ENCODE measurements at regions not wholly inside any gene's neighbourhood (a gene's known extent, or its start where the extent isn't known, plus 50 kb on each side); places are given as distances from the start of the nearest gene placed in this dataset.

DNA sequence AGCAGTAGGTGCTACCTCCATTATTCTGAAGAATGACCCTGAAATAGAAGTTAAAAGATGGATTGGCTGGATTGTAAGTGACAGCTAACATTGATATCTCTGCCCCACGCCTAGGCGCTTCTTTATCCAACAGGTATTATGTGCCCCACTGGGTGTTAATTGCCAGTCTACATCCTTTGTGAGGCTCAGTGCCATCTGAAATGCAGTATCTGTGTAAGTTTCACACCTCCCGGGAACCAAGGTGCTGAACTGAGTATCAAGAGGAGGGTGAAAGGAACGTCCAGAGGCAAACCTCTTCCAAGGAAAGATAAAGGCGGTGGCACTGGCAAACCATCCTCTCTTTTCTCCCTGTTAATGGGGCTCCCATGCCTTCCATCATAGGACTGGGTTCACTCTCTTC lies 181.1 kb upstream of the UBL3 start:
- DNase-seq = no peak

DNA sequence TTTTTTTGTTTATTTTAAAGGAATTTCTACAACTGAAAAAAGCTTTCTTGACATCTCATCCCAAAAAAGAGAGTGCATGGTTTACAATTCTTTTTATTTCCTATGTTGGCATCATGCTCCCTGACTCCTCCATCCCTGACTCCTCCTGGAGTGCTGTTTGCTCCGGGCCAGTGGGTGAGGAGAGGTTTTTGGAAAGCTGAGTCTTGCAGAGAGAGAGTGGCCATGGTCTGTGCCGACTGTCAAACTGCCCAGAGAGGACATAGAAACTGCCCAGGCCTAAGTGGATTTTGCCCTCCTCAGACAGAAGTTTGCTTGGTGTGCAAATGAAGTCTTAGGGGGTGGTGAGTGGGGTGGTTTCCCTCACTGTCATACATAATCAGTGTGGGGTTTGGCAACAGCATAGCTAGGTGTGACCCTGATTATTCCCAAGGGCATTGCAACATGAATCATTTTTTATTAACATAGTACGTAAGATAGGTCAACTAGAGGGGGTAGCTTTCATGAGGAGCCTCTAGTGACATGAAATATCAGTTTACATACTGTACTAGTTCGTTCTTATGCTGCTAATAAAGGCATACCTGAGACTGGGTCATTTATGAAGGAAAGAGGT lies 179.8 kb upstream of the UBL3 start:
- no peak for DNase-seq

DNA sequence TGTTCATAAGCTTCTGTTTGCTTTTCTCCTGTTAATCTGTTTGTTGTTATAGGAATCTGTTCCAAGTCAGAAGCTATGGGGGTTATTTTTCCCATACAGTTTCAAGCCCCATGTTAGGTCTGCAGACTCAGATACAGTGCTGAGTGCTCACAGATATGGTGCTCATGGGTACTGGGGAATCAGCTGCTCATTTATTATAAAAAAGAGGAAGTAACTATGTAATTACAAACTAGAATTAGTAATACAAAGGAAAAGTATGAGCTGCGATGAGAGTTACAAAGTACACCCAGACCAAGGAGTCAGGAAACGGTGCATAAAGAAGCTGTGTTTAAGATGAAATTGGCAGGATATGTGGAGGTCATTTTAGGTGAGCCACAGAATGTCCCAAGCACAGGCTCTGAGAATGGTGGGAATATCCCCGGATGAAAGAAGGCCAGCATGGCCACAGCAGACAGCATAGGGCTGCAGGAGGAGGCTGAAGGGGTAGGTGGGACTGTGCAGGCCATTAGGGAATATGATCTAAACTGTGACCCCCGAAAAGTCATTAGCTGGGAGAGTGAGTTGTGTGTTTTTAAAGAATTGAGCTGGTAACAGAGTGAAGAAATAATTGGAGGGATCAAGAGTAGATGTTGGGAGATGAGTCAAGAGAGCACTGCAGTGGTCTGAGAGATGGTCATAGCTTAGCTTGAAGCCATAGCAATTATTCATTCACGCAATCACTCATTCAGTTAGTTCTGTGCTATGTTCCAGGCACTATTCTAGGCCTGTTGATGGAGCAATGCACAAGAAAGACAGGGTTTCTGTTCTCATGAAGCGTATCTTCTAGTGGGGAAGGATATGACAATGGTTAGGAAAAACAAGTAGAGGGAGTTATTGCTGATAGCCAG lies 177.4 kb upstream of the UBL3 start:
- no peak for DNase-seq

DNA sequence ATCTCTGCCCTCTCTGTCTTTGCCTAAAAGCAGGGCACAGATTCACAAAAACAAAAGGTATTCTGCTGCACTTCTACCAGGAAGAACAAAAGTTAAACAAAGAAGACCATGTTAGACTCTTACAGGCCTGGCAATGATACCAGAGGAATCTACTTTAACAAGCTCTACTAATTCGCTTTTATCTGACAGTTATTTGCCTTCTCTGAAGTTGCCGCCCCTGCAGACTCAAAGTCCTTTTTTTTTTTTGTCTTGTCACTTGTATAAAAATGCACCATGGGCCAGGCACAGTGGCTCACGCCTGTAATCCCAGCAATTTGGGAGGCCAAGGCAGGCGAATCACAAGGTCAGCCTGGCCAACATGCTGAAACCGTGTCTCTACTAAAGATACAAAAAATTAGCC lies 176.5 kb upstream of the UBL3 start:
- no peak for DNase-seq

DNA sequence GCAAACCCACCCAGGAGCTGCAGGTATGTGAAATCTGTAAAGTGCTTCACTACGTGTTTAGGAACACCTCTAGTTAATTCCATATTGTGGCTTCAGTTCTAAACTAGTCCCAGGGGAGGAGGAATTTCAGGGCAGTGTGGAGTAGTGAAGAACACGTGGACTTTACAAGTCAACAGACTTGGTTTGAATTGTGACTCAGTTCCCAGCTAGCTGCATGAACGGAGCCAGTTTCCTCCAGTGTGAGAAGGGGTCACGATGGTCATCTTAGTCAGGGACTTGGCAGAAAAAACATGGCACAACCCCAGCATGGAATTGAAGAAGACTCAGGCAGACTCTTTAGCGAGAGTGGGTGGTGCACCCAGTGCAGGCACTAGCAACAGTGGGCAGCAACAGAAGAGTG lies 175.7 kb upstream of the UBL3 start:
- no peak for DNase-seq

DNA sequence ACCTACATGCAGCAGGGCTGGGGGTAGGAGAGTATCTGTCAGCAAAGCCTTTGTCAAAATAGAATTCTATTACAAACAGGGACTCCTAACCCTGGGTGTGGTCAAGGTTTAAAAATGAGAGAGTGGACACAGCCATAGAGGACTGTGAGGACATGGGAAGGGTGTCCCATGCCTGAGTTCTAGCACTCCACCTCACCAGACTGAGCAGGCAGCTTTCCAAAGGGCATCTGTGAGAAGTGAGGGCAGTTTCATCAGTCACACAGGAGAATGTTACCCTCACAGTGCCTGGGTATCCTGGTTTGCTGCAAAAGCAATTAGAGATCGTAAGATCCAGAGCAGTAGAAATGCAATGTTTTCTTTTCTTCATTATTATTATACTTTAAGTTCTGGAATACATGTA lies 174.9 kb upstream of the UBL3 start:
- no peak for DNase-seq

DNA sequence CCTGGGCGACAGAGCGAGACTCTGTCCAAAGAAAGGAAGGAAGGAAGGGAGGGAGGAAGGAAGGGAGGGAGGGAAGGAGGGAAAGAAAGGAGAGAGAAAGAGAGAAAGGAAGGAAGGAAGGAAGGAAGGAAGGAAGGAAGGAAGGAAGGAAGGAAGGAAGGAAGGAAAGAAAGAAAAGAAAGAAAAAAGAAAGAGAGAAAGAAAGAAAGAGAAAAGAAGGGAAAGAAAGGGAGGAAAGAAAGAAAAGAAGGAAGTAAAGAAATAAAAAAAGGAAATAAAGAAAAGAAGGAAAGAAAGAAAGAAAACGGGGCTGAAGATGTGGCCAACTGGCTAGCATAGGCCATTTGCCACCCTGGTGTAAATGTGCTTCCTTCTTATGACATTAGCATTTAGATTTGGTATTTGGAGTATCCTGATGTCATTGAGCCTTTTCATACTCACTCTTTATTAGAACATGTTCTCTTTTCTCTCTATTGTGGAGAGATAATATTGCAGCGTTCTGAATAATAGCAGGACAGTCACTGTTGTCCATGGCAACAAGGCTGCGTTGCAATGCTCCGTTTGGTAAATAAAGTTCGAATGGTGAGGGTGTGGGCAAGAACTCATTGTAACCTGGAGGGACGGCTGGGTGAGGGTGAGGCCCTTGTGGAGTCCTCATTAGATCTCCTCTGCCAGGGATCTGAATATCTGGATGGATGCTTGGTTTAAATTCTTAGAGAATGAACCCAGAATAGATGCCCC lies 173.9 kb upstream of the UBL3 start:
- DNase-seq = no peak

DNA sequence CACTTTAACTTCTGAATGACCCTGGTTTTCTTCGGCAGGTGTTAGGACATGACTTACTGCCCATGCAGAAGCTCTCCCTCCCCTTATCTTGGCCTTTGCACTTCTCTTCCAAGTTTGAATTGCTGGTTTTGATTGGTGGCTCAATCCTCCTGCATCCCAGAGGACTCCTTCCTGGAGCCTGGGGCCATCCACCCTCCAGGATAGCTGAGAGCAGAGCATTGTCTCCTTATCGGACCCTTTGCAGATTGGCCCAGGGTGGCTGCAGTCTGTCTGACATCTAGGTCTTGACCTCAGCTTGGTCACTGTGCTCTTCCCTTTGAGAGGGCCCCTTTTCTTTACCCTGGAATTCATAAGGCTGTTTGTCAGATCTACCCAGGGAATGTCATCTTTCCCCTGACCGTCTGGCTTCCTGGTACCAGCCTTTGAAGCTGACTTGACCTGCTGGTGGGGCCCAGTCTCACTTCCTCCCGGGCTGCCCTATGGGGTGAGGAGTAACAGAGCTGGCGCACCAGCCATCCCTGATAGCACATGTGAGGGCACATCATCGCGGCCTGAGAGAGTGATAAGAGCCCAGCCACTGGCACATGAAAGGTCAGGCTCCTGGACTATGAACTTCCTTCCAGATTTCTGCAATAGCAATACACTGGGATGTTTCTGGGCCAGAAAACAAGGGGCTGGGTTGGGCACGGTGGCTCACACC lies 172.9 kb upstream of the UBL3 start:
- DNase-seq = no peak

DNA sequence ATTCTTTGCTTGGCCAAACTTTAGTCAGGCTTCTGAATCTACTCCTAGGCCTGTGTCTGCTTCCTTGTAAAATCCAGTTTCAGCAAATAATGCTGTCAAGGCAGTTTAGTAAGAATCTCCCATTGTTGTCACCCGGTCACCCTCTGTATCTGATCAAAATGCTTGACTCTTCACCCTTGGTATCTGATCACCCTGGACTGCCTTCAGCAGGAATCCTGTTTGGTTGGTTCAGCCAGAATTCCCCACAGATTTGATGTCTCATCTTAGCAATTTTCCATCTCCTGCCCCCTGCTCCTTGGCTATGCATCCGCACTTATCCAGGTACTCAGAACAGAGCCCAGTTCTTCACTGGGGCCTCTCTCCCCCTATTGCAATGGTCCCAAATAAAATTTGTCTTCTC lies 172.4 kb upstream of the UBL3 start:
- DNase-seq = no peak

DNA sequence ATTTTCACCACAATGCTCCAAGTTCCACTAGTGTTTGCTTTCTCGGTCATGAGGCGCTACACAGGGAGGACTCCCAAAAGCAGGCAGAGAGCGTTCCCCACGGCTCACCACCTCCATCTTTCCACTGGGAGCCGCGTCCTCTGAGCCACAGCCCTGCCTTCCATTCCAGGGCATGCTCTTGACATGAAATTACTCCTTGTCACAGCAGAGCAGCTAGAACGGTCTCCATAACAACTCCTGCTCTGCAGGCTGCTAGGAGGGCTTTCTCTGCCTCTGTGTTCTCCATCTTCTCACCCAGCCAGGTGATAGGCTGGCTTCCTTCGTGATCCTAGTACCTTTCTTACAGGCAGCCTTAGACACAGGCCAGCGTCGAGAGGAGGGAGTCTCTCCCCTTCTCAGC lies 171.8 kb upstream of the UBL3 start:
- DNase-seq = no peak

DNA sequence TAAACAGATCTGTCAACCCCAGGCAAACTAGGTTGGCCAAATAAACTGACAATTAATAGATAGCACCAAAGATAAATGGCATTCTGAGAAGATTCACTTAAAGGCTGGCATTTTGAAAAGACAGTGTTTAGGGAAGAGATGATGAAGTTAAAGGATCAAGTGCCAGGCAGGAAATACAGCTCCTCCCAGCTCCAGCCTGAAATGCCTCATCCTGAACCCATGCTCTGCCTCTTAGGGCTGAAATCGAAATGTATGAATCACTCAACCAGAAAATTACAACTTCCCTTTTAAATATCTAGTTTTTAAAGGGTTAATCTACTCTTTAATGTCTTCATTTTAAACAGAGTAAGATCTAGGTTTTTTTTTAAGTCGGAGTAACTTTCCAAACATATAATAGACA lies 171.2 kb upstream of the UBL3 start:
- no peak for DNase-seq

DNA sequence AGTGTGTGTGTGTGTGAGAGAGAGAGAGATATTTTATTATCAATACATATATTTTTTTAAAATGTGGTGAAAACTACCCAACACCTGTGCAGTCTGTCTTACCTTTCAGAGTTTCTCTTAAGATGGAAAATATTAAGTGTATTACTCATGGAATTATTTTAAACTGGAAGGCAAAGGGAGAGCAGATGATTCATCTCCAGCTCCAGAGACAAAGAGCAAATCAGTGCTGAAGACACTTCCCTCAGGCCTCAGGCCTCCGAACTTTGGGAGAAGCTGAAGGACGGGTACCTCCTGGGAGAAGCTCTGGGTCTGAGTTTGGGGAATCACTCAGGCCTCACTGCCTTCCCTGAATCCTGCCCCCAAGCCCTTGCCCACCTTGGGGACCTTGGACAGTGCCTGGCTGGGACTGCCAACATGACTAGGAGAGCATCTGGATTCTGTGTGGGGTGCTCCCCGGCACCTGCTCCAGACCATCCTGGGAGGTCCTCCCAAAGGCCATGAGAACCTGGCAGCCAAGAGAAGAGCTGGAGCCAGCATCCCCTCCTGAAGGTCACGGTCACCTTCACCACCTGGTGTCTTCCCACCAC lies 170.4 kb upstream of the UBL3 start:
- DNase-seq = no peak

DNA sequence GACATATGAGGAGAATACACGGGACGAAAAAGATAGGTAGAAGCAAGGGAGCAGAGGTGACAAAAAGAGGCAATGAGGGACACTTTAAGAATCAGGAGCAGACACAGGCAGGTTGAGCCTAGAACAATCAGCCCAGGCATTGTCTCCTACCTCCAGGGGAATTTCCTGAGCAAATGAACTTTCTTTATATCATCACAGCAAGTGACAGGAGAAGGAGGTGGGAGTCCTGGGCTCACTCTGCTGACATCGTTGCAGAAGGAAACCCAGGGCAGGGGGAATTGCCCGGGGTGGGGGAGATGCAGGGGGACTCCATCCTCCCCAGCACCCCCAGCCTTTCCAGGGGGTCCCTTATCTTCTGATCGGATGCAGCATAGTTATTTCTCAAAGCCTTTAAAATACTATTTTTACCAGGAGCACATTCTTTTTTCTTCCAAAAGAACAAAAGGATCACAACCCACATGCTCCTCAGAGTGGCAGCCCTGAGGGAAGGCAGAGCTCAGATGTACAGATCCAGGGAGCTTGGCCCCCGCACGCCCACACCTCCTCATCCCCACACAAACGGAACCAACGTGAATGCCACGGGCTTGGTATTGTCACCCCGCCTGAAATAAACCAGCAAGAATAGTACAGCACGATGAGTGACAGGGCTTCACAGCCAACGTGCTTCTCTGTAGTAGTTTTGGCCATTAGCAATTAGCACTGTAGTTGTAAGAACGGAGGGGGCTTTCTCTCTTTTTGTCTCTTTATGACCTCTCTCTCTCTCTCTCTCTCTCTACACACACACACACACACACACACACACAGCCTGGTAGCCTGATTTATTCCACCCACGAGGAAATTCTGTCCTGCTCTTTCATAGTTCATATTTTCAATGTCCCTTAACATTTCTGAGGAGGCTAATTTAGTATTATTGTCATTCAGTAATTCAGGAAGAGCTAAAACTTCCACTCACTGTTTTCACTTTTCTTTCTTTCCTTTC lies 169.5 kb upstream of the UBL3 start:
- no peak for DNase-seq

DNA sequence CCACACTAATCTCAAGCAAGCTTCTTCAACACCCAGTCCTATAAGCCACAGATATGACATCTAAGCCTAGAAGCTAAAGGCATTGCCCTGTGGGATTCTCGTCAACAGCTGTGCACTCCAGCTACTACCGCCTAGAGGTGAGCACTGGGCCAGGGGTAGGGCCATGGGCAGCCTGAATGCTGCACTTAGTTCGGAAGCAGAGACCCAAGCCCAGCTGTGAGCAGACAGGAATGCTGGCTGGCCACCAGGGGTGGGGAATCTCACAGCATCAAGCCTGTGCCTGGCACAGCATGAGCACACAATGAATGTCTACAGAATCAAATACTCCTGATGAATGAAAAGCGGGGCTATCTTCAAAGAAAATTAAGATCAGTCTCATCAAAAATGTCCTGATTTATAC lies 167.5 kb upstream of the UBL3 start:
- DNase-seq = no peak

DNA sequence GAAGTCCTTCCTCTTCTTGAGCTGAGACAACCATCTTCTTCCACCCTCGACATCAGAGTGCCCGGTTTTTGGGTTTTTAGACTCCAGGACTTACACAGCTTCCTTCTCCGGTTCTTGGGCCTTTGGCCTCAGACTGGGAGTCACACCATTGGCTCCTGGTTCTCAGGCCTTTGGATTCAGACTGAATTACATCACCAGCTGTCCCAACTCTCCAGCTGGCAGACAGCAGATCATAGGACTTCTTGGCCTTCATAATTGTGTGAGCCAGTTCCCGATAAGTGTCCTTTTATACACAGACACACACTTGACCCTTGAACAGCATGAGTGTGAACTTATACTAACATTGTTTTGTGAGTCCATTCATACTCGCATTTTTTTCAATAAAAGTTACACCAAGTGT lies 166.0 kb upstream of the UBL3 start:
- no peak for DNase-seq

DNA sequence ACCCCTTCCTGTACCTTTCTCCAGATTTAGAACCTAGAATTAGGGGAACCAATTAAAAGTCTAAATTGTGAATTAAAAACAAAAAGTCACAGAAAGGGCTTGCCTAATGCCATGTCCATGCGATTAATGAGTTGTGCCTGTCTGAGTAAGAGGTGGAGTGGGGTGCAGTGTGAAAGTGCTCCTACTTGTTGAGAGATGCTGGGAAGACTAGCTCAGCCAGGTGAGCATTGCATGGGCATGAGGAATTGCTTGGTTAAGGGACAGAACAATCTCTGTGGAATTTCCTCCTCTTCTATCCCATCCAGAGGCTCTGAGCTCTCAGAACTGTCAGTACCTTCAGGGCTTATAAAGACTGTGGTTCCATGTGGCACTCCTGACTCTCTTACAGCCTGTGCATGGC lies 159.0 kb upstream of the UBL3 start:
- DNase-seq = no peak

DNA sequence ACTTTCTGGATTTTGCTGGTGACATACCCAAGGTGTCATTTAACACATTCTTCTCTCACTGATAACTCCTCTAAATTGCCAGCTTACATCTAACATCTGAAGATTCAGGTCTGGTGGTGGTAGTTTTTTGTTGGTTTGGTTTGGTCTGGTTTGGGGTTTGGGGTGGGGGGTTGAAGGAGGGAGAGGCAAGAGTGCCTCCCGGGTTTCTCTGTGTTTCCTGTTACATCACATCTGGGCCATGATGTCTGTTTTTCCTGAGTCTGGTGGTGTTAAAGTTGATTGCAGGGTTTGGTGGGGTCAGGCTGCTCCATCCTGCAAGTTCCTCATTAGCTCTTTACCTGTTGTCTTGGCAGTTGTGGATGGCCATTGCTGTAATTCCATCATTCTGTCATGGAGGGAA lies 155.8 kb upstream of the UBL3 start:
- no peak for DNase-seq

DNA sequence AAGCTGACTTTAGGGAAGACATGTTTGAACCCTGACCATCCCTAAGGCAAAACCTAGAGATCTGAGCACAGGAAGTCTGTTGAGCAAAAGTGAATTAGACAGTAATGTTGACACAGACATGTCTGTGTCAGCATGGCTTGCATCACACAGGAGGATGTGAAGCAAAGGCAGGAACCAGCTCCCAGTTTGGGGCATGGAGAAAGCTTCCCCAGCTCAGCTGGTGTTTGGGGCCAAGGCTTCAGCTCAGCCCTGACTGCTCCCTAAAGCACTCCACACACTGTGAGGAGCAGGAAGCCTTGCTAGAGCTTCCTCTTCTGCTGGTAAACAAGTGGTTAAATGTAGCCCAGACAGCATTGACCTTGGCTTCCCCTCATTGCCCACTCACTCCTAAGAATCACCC lies 153.8 kb upstream of the UBL3 start:
- DNase-seq = no peak

DNA sequence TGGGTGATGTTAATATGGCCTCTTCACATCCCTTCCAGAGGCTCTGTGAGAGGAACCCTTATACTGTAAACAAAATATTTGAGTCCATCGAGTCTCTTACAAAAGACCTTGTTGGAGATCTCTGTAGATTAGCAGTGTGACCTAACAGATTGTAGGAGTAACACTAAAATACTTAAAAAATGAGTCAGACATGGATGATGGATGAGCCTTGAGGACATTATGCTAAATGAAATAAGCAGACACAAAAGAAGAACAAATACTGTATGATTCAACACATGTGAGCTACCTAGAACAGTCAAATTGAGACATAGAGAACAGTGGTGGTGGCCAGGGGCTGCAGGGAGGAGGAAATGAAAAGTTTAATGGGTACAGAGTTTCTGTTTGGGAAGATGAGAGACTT lies 152.2 kb upstream of the UBL3 start:
- DNase-seq = no peak

DNA sequence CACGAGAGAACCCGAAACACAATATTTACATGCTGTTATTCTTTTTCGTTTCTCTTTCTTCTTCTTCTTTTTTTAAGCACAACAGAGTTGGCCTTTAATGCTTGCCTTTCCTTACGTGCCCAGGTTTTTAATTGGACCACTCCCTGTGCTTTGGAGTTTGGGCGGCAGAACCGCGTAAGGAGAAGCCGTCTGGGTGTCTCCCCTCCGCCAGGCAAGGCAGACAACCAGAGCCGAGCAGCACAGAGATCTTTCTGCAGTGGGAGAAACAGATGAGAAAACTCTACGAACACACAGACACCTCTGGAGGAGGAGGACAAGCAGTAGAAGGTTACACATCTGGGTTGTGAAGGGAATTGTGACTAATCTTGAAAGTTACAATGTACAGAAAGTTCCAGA lies 150.0 kb upstream of the UBL3 start:
- no peak for DNase-seq
